WTC11 (cell line): ENCODE measurements at regions not wholly inside any gene's neighbourhood (a gene's known extent, or its start where the extent isn't known, plus 50 kb on each side); places are given as distances from the start of the nearest gene placed in this dataset.

Experiments used
- CREM ChIP-seq: sonication (generic); formaldehyde crosslinking; IDR thresholded peaks from 2 replicates; pipeline ENCODE4 v1.8.1; 2022; ENCODE audit warnings: mild to moderate bottlenecking, missing genetic modification reagents, moderate library complexity
- CTCF ChIP-seq: fragments of 200-600 bp; IDR thresholded peaks from 2 replicates; pipeline ENCODE4 v1.8.0; 2022; ENCODE audit warnings: antibody characterized with exemption
- SP1 ChIP-seq: sonication (generic); formaldehyde crosslinking; conservative IDR thresholded peaks from 2 replicates; pipeline ENCODE4 v1.8.1; 2022; ENCODE audit warnings: missing genetic modification reagents
- ZNF512 ChIP-seq: sonication (generic); formaldehyde crosslinking; IDR thresholded peaks from 2 replicates; pipeline ENCODE4 v1.8.1; 2022; ENCODE audit warnings: missing genetic modification reagents, borderline replicate concordance

GRCh38 chr3:105223815-105224214 lies 142.9 kb upstream of the ALCAM start:
- TF ChIP-seq CTCF (no peak), ZNF512 (no peak), SP1 (no peak), CREM (no peak)
